ENCODE measurements at regions not wholly inside any gene's neighbourhood (a gene's known extent, or its start where the extent isn't known, plus 50 kb on each side); places are given as distances from the start of the nearest gene placed in this dataset.
"Not testable (repeated sequence)": the region's sequence is repeated elsewhere in the genome, so short reads cannot be mapped to it uniquely, and the experiment has no call there.

- DNase-seq: peak in 1 of 2 experiments; percentile 44
Measured at GRCh38 chr11:33970984-33971466, 79.1 kb upstream of the LMO2 start.

- no peak for DNase-seq
Measured at GRCh38 chr11:33967451-33967850, 75.6 kb upstream of the LMO2 start.

GRCh38 chr11:33965032-33965431 is 73.2 kb upstream of the LMO2 start:
- no peak for DNase-seq

GRCh38 chr11:33959855-33960400 is 68.1 kb upstream of the LMO2 start:
- DNase-seq: no peak

GRCh38 chr11:33957304-33957917 is 65.5 kb upstream of the LMO2 start:
- no peak for DNase-seq

GRCh38 chr11:33956611-33957010 is 64.7 kb upstream of the LMO2 start:
- no peak for DNase-seq

- DNase-seq: no peak
Measured at GRCh38 chr11:33953289-33953688, 61.4 kb upstream of the LMO2 start.

- DNase-seq: no peak
Measured at GRCh38 chr11:33952805-33953204, 60.9 kb upstream of the LMO2 start.

GRCh38 chr11:33949252-33949913 is 57.5 kb upstream of the LMO2 start:
- DNase-seq: no peak

GRCh38 chr11:33948494-33948893 is 56.6 kb upstream of the LMO2 start:
- no peak for DNase-seq

GRCh38 chr11:33947918-33948317 is 56.0 kb upstream of the LMO2 start:
- DNase-seq: not testable (repeated sequence)

GRCh38 chr11:33946930-33947329 is 55.1 kb upstream of the LMO2 start:
- DNase-seq: no peak

- no peak for DNase-seq
Measured at GRCh38 chr11:33945481-33946268, 53.8 kb upstream of the LMO2 start.

GRCh38 chr11:33944693-33945424 is 53.0 kb upstream of the LMO2 start:
- no peak for DNase-seq

GRCh38 chr11:33944345-33944692 is 52.4 kb upstream of the LMO2 start:
- no peak for DNase-seq

- DNase-seq: no peak
Measured at GRCh38 chr11:33942954-33943353, 51.1 kb upstream of the LMO2 start.

GRCh38 chr11:33941637-33942160 is 49.8 kb upstream of the LMO2 start:
- no peak for DNase-seq

All from NCI-H187 (cell line).